ENCODE measurements at regions not wholly inside any gene's neighbourhood (a gene's known extent, or its start where the extent isn't known, plus 50 kb on each side); places are given as distances from the start of the nearest gene placed in this dataset.

GRCh38 chrX:7269991-7270390 lies 122.0 kb upstream of the PUDP start:
- DNase-seq = no peak

GRCh38 chrX:7269589-7269988 lies 121.6 kb upstream of the PUDP start:
- no peak for DNase-seq

DNA sequence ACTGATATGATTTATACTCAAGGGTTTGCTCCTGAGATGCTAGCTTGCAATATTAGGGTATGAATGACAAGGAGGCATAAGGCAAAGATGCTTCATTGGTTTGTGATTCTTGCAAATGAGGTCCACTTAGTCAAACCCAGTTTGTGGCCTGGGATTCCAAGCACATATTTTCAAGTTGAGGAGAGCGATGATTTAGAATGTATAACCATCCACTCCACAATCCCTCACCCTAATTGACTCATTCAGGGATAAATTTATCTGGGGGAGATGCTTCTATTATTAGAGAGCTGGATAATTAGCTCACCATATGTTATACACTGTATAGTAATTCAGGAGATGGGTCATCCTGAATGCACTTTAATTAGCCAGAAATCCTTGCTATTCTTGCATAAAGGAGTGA lies 118.3 kb upstream of the PUDP start:
- DNase-seq = no peak

GRCh38 chrX:7264399-7264798 lies 116.4 kb upstream of the PUDP start:
- DNase-seq = no peak

DNA sequence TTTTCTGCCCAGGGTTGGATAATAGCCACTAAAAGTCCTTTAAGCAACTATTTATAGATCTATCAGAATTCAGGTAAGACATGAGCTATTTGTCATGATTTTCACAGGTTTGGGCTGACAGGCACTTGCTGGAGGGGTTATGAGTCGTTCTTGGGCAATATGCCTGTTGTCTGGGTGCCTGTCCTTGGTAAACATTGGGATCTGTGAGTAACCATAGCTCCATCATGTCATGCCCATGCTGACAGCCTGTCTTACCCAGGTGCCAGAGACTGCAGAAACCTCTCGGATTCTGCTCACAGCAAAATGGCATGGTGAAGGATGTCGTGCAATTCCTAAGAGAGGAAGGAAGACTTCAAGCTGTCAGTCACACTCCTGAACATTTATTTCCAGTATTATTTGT lies 116.0 kb upstream of the PUDP start:
- DNase-seq = no peak

DNA sequence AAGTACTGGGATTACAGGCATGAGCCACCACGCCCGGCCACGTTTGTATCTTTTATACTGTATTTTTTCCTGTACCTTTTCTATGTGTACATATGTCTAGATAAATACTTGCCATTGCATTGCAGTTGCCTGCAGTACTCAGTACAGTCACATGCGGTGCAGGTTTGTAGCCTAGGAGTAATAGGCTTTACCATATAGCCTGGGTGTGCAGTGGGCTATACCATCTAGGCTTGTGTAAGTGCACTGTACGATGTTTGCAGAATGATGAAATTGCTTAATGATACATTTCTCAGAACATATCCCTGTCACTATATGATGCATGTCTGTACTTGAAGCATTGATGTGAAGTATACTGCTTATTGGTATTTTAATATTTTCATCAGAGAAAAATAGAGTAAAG lies 115.4 kb upstream of the PUDP start:
- no peak for DNase-seq

DNA sequence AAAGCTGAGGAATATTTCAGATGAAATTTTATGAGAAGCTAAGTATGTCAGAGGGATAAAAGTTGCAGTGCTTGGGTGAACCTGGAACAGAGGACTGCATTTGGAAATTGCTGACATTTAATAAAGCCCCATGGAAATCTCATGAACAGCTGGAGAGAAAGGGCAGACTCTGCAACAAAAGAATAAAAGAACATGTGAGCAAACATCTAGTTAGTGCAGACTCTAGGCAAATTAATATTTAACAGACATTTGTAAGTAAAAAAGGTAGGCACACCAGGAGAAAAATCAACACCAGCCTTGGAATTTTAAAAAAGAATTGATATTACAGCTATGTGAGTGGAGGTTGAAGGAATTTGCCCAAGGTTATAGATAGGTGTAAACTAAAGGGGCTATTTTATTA lies 114.6 kb upstream of the PUDP start:
- no peak for DNase-seq

GRCh38 chrX:7261672-7262332 lies 113.8 kb upstream of the PUDP start:
- DNase-seq = no peak

GRCh38 chrX:7254144-7254543 lies 106.2 kb upstream of the PUDP start:
- DNase-seq = no peak

- DNase-seq = no peak
Measured at GRCh38 chrX:7253565-7253964, 105.6 kb upstream of the PUDP start.

- no peak for DNase-seq
Measured at GRCh38 chrX:7252013-7252610, 104.2 kb upstream of the PUDP start.

DNA sequence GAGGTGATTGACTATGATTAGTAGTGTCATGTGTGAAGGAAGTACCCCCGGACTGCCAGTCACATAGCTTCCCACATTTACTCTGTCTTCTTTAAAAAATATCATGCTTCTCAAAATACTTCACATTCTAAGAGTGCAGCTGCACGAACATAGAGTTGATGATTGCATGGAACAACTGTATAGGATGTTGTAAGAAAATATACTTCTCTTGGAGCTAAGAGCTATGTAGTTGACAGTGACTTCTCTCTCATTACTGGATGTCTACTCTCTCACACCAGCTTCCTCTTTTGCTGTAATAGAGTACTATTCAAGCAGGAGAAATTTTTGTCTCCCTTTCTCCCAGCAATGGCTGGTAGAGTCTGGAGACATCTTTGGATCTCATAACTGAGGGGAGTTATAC lies 99.4 kb upstream of the PUDP start:
- DNase-seq = no peak

- DNase-seq = no peak
Measured at GRCh38 chrX:7244405-7244804, 96.5 kb upstream of the PUDP start.

GRCh38 chrX:7242613-7243012 lies 94.7 kb upstream of the PUDP start:
- DNase-seq = no peak

GRCh38 chrX:7240929-7241328 lies 93.0 kb upstream of the PUDP start:
- DNase-seq = no peak

DNA sequence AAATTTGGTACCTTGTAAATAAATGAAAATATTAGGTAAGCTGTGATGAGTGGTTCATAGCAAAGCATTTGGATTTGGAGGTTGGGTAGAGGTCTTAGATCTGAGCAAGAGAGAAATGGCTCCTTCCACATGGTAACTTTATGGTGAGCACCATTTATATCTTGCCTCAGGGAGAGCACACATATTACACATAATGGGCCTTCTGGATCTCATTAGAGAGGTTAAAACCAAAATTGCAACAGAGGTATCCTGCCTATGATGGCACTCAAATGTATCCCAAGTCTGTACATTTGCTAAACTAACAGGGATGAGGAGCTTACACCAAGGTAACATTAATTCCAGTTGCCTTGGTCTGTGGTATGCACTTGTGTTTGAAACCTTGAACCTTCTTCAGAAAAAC lies 87.1 kb upstream of the PUDP start:
- DNase-seq = no peak

GRCh38 chrX:7233580-7234406 lies 85.8 kb upstream of the PUDP start:
- DNase-seq = no peak

DNA sequence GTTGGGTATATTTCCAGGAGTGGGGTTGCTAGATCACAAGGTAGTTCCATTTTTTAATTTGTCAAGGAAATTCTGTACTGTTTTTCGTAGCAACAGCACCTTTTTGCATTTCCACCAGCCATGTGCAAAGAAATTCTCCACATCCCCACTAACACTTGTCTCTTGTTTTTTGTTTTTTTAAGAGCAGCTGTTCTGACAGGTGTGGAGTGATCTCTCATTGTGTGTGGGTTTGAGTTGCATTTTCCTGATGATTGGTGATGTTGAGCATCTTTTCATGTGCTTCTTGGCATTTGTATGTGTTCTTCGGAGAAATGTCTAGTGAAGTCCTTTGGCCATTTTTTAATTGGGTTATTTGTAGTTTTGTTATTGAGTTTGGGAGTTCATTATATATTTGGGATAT lies 80.3 kb upstream of the PUDP start:
- DNase-seq = no peak

DNA sequence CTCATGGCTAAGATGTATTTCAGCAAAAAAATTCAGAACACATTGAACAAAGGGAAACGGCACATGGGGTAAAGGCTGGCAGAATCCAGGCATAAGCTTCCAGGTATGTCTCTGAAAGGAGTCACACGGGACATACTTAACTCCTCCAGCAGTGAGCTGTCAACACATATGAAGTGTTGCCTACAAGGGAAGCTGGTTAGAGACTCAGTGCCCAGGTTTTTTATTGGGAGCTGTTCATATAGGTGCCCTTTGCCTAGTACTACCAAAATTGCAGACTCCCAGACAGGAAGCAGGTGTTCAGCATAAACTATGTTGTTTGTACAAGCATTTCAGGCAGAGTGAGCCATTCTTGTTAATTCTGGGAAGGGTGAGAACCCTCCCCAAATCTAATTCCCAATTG lies 77.4 kb upstream of the PUDP start:
- DNase-seq = no peak

DNA sequence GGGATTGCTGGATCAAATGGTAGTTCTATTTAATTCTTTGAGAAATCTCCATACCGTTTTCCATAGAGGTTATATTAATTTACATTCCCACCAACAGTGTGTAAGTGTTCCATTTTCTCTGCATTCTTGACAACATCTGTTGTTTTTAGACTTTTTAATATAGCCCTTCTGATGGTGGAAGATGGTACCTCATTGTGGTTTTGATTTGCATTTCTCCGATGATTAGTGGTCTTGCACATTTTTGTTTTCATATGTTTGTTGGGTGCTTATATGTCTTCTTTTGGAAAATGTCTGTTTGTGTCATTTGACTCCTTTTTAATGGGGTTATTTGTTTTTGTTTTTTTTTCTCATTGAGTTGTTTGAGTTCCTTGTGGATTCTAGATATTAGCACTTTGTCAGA lies 75.3 kb upstream of the PUDP start:
- no peak for DNase-seq

DNA sequence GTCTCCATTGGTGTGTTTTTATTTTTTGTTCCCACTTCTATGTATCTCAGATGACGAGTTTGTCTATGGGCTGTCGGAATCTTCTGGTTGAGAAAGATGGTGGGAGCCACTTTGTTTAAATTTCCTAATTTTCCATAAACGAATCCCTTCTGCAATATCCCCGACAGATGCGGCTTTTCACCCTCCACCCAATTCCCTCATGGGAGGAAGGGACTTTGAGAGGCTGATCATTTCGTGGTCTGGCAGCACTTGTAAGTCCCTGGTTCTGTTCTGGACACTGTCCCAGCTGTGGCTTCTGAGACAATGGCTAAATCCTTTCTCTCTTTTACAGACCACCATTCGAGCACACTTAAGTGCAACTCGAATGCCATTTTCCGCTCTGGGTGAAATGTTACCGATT lies 72.2 kb upstream of the PUDP start:
- no peak for DNase-seq

DNA sequence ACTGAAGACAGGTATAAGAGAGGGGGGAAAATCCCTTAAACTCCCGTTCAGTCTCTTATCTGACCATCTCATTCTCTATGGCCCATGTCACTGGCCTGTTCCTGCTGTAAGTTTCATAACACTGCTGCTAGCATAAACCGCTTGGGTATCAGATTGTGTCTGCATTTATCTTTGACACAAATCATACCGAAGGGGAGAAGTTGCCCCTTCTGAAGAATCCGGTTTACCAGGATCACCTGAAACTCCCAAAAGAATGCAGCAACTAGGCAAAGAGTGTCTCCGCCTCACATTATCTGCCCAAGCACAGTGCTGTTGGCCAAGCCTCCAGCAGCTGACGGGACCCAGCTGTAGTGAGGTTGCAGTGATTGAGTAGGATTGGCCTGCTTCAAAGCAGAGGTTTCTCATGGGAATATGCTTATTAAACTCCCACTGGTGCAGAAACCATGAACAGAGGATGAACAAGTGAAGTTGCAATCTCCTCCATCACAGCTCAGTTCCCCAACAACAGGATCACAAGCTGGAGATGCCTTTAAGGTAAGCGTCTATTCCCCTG lies 71.3 kb upstream of the PUDP start:
- DNase-seq = no peak

DNA sequence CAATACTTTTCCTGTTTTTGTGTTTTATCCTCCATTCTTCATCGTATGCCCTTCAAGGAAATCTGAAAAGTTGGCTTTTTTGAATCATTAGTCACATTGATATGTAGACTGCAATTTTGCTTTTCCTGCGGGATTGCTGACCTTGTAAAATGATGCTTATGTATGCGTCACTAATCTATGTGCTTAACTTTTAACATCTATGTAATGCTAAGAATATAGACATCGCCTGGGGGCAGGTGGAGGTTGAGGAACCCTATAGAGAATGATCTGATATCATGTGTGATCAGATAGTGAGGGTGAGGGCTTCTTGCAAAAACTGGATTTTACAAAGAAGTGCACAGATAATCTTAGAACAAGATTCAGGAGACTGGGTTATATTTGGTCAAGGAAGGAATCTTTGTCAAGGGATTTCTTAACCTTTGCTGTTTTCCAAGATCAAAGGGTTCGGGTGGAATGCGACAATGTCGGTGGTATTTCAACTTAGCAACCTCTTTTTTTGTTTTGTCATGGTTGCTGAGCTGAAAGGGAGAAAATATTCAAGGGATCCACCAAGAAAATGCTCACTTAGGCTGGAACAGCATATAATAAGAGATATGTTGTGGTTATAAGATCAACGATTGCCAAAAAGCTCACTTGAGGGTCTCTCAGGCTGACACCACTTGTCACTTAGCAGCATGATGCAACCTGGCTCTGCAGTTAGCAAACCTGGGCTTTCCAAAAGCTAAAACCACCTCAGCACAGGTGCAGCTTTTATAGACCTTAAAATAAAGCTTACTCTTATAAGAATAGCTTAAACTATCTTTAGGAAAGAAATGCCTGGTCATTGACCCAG lies 70.6 kb upstream of the PUDP start:
- no peak for DNase-seq
